ENCODE measurements at regions not wholly inside any gene's neighbourhood (a gene's known extent, or its start where the extent isn't known, plus 50 kb on each side); places are given as distances from the start of the nearest gene placed in this dataset.

- no peak for TF ChIP-seq POLR2A (IDR thresholded peaks at IDR 0.05)
- no peak for TF ChIP-seq CTCF (IDR thresholded peaks at IDR 0.05 in 4 of 5, conservative IDR thresholded peaks at IDR 0.05 in 1 of 5)
These were observed 78.4 kb upstream of the NANOS1 start for GRCh38 chr10:118950997-118951637.

Data from gastrocnemius medialis (tissue), 4 donors.